HFFc6 (cell line): ENCODE measurements at regions not wholly inside any gene's neighbourhood (a gene's known extent, or its start where the extent isn't known, plus 50 kb on each side); places are given as distances from the start of the nearest gene placed in this dataset.
"Not testable (repeated sequence)": the region's sequence is repeated elsewhere in the genome, so short reads cannot be mapped to it uniquely, and the experiment has no call there.

Source experiments
- DNase-seq: peaks from one replicate; pipeline ENCODE4 v3.0.0-alpha.2; 2018
- H3K27ac Mint-ChIP-seq: 2 replicates; pipeline ENCODE4 v1.8.0; 2020; ENCODE audit warnings: mild to moderate bottlenecking, mixed read lengths
- H3K27me3 Mint-ChIP-seq: 2 replicates; pipeline ENCODE4 v1.8.0; 2021; ENCODE audit warnings: mild to moderate bottlenecking, moderate library complexity, mixed read lengths; ENCODE audit not compliant: insufficient read depth
- H3K36me3 Mint-ChIP-seq: 2 replicates; pipeline ENCODE4 v1.8.0; 2021; ENCODE audit warnings: low read depth, mixed read lengths
- H3K4me1 Mint-ChIP-seq: 2 replicates; pipeline ENCODE4 v1.8.0; 2020; ENCODE audit warnings: low read depth, mixed read lengths
- H3K4me3 Mint-ChIP-seq: 2 replicates; pipeline ENCODE4 v1.8.0; 2020; ENCODE audit warnings: mild to moderate bottlenecking, moderate library complexity, mixed read lengths
- H3K9me3 Mint-ChIP-seq: 2 replicates; pipeline ENCODE4 v1.8.0; 2020; ENCODE audit warnings: mild to moderate bottlenecking, mixed read lengths
- CTCF ChIP-seq: fragments of 200-600 bp; sonication (generic); IDR thresholded peaks from 2 replicates; pipeline ENCODE4 v1.5.0; 2021; ENCODE audit warnings: antibody characterized with exemption, mild to moderate bottlenecking

GRCh38 chr13:54597540-54598088 lies 1569.0 kb downstream of the OLFM4 start:
- Mint-ChIP-seq H3K9me3 (peaks cover 43% of the 10 kb centered on the region), H3K27ac (no peak overlapping the region), H3K36me3 (no peaks in the 10 kb centered on the region), H3K4me1 (no peaks in the 10 kb centered on the region), H3K27me3 (peaks cover 2% of the 10 kb centered on the region; the same call in 1 of the 2 replicates), H3K4me3 (no peak overlapping the region)
- TF ChIP-seq CTCF, result no peak
- DNase-seq, result no peak

- DNase-seq, result no peak
- Mint-ChIP-seq H3K36me3 (no peaks in the 10 kb centered on the region), H3K4me1 (no peaks in the 10 kb centered on the region), H3K4me3 (no peak overlapping the region), H3K27me3 (no peaks in the 10 kb centered on the region), H3K9me3 (peaks cover 42% of the 10 kb centered on the region), H3K27ac (no peak overlapping the region)
- no peak for TF ChIP-seq CTCF
These were observed 1570.8 kb downstream of the OLFM4 start for GRCh38 chr13:54599413-54599812.

- Mint-ChIP-seq H3K9me3 (peaks cover 52% of the 10 kb centered on the region), H3K27ac (no peak overlapping the region)
These were observed 1578.3 kb downstream of the OLFM4 start for GRCh38 chr13:54606944-54607343.

GRCh38 chr13:54607421-54607820 lies 1578.8 kb downstream of the OLFM4 start:
- TF ChIP-seq CTCF, result no peak

More at GRCh38 chr13:54606944-54607343, 1578.3 kb downstream of the OLFM4 start:
- no peak for DNase-seq
- Mint-ChIP-seq H3K4me1 (no peaks in the 10 kb centered on the region), H3K27me3 (no peaks in the 10 kb centered on the region), H3K36me3 (no peaks in the 10 kb centered on the region), H3K4me3 (no peak overlapping the region)
- no peak for TF ChIP-seq CTCF

GRCh38 chr13:54611390-54611789 lies 1582.8 kb downstream of the OLFM4 start:
- no peak for DNase-seq
- Mint-ChIP-seq H3K4me3 (no peak overlapping the region), H3K27me3 (no peaks in the 10 kb centered on the region), H3K27ac (no peak overlapping the region), H3K9me3 (peaks cover 41% of the 10 kb centered on the region), H3K4me1 (no peaks in the 10 kb centered on the region), H3K36me3 (no peaks in the 10 kb centered on the region)
- no peak for TF ChIP-seq CTCF

More at GRCh38 chr13:54607421-54607820, 1578.8 kb downstream of the OLFM4 start:
- no peak for DNase-seq
- peaks cover 50% of the 10 kb centered on the region for H3K9me3 Mint-ChIP-seq
- H3K36me3 Mint-ChIP-seq, result no peaks in the 10 kb centered on the region
- no peak overlapping the region for H3K4me3 Mint-ChIP-seq
- H3K27me3 Mint-ChIP-seq, result no peaks in the 10 kb centered on the region
- no peak overlapping the region for H3K27ac Mint-ChIP-seq
- no peaks in the 10 kb centered on the region for H3K4me1 Mint-ChIP-seq

GRCh38 chr13:54614726-54615125 lies 1586.1 kb downstream of the OLFM4 start:
- no peak overlapping the region for H3K4me3 Mint-ChIP-seq
- no peaks in the 10 kb centered on the region for H3K4me1 Mint-ChIP-seq
- H3K9me3 Mint-ChIP-seq, result peaks cover 36% of the 10 kb centered on the region
- DNase-seq, result no peak
- H3K27me3 Mint-ChIP-seq, result no peaks in the 10 kb centered on the region
- TF ChIP-seq CTCF, result no peak
- H3K36me3 Mint-ChIP-seq, result no peaks in the 10 kb centered on the region
- H3K27ac Mint-ChIP-seq, result no peak overlapping the region

- not testable (repeated sequence) for H3K4me3 Mint-ChIP-seq, H3K27ac Mint-ChIP-seq, H3K4me1 Mint-ChIP-seq, DNase-seq, H3K27me3 Mint-ChIP-seq, H3K36me3 Mint-ChIP-seq
- peaks cover 20% of the 10 kb centered on the region for H3K9me3 Mint-ChIP-seq
These were observed 1597.9 kb downstream of the OLFM4 start for GRCh38 chr13:54626504-54626903.
